Peyer's patch (tissue), 4 donors: ENCODE measurements at regions not wholly inside any gene's neighbourhood (a gene's known extent, or its start where the extent isn't known, plus 50 kb on each side); places are given as distances from the start of the nearest gene placed in this dataset.

Experiments
- DNase-seq, 3 donors: peaks; one replicate each; pipeline ENCODE4 v3.0.0-alpha.2; 2017 to 2019
- H3K27ac ChIP-seq, 4 donors: fragments of 200-600 bp; sonication (generic); one replicate each; pipeline ENCODE4 v1.5.1; 2016 to 2019
- H3K27me3 ChIP-seq, 2 donors: fragments of 200-600 bp; sonication (generic); one replicate each; pipeline ENCODE4 v1.5.1; 2019
- H3K36me3 ChIP-seq, 3 donors: fragments of 200-600 bp; sonication (generic); one replicate each; pipeline ENCODE4 v1.5.1; 2016 to 2019
- H3K4me1 ChIP-seq, 4 donors: fragments of 200-600 bp; sonication (generic); one replicate each; pipeline ENCODE4 v1.5.1; 2016 to 2019
- H3K4me3 ChIP-seq, 4 donors: fragments of 200-600 bp; sonication (generic); 1 replicate in 3 of 4; 2 replicates in 1 of 4; pipeline ENCODE4 v1.5.1; 2016 to 2019; ENCODE audit warnings: mild to moderate bottlenecking in 1 of 4
- H3K9me3 ChIP-seq, 4 donors: fragments of 200-600 bp; sonication (generic); one replicate each; pipeline ENCODE4 v1.5.1; 2016 to 2019; ENCODE audit warnings: mild to moderate bottlenecking in 1 of 4
- POLR2A ChIP-seq, 2 donors: fragments of 450-650 bp; IDR thresholded peaks; one replicate each; pipeline ENCODE4 v1.5.1; 2017; ENCODE audit warnings: antibody characterized with exemption in 2 of 2, mild to moderate bottlenecking in 2 of 2, moderate library complexity in 2 of 2
- TF ChIP-seq, protein P1 (sequence below), 6 experiments: fragments of 450-650 bp in 4 of 6; fragments of 200-600 bp in 2 of 6; sonication (generic) in 1 of 6; IDR thresholded peaks; one replicate each; pipeline ENCODE4 v1.5.1; 2017 to 2019; ENCODE audit warnings: antibody characterized with exemption in 6 of 6, mild to moderate bottlenecking in 3 of 6, moderate library complexity in 1 of 6

DNA sequence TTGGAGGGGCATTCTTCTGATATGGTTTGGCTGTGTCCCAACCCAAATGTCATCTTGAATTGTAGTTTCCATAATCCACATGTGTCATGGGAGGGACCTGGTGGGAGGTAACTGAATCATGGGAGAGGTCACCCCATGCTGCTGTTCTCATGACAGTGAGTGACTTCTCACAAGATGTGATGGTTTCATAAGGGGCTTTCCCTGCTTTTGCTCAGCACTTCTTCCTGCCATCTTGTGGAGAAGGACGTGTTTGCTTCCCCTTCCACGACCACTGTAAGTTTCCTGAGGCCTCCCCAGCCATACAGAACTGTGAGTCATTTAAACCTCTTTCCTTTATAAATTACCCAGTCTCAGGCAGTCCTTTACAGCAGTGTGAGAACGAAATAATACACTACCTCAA is 382.4 kb downstream of the VRK1 start:
- Histone ChIP-seq H3K4me3 (no peak overlapping the region), H3K27me3 (no peaks in the 10 kb centered on the region), H3K36me3 (no peaks in the 10 kb centered on the region), H3K9me3 (no peaks in the 10 kb centered on the region), H3K27ac (no peak overlapping the region), H3K4me1 (no peaks in the 10 kb centered on the region)
- no peak for DNase-seq
- TF ChIP-seq POLR2A (IDR thresholded peaks at IDR 0.05): no peak
- TF ChIP-seq, protein P1, sequence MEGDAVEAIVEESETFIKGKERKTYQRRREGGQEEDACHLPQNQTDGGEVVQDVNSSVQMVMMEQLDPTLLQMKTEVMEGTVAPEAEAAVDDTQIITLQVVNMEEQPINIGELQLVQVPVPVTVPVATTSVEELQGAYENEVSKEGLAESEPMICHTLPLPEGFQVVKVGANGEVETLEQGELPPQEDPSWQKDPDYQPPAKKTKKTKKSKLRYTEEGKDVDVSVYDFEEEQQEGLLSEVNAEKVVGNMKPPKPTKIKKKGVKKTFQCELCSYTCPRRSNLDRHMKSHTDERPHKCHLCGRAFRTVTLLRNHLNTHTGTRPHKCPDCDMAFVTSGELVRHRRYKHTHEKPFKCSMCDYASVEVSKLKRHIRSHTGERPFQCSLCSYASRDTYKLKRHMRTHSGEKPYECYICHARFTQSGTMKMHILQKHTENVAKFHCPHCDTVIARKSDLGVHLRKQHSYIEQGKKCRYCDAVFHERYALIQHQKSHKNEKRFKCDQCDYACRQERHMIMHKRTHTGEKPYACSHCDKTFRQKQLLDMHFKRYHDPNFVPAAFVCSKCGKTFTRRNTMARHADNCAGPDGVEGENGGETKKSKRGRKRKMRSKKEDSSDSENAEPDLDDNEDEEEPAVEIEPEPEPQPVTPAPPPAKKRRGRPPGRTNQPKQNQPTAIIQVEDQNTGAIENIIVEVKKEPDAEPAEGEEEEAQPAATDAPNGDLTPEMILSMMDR (IDR thresholded peaks at IDR 0.05): no peak

DNA sequence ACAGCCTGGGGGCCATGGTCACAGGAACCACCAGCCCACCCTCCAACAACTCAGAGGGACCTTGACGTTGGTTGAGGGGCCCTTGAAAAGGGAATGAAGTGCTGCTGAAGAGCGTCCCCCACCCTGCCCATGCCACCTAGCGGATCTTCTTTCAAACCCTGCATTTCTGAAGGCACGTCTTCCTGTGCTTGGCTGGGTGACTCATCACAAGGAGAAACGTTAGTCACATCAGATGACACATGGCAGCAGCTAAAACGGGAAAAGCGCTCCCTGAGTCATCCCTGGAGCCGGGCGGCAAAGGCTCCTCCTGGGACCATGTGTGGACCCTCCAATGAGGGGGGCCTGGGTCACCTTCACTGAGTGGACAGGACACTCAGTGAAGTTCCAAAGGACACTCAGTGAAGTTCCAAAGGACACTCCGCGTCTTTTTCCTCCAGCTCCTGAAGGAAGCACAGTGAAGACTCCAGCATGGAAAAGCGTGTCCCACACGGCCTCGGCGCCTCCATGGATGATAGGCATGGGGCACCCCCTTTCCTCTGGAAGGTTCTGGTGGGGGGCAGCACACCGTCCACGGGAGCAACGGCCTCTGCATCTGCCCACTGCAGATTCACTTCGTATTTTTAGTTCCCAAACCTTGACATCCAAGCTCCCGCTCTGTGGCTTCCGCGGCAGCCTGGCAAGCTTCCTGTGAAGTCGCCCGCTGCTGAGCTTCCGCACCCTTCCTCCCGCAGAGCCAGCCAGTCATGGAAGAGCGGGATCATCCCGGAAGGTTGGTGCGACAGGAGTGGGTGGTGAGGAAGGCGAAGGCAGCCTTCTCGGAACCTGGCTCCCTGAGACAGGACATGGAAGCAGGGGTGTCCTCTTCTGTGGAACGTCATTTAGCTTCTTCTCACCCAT is 383.4 kb downstream of the VRK1 start:
- no peak for DNase-seq
- Histone ChIP-seq H3K27me3 (no peaks in the 10 kb centered on the region), H3K27ac (no peak overlapping the region), H3K4me3 (no peak overlapping the region), H3K9me3 (no peaks in the 10 kb centered on the region), H3K36me3 (no peaks in the 10 kb centered on the region), H3K4me1 (no peaks in the 10 kb centered on the region)
- TF ChIP-seq, protein P1 (IDR thresholded peaks at IDR 0.05): no peak
- no peak for TF ChIP-seq POLR2A (IDR thresholded peaks at IDR 0.05)

DNA sequence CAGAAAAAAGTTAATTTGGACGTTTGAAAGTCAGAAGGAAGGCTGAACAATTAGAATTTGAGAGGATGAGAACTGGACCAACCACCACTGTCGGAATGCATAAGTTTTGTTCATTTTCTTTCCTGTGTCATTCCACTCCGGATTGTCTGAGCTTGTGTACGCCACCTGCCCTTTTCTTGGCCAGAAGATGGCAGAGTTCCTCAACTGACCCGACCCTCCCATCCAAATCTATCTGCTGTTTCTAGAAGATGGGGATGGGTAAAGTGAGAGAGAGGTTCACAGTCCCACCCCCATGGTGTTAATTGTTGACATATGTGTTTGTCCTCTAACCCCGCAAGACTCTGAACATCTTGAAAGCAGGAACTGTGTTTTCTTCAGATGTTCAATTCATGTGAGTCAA is 388.0 kb downstream of the VRK1 start:
- H3K9me3 ChIP-seq: no peaks in the 10 kb centered on the region
- H3K27ac ChIP-seq: no peak overlapping the region
- H3K27me3 ChIP-seq: no peaks in the 10 kb centered on the region
- no peak overlapping the region for H3K4me3 ChIP-seq
- DNase-seq: no peak
- H3K36me3 ChIP-seq: no peaks in the 10 kb centered on the region
- H3K4me1 ChIP-seq: no peaks in the 10 kb centered on the region
- TF ChIP-seq, protein P1 (IDR thresholded peaks at IDR 0.05): peak in 1 of 6 experiments; percentile 20
- no peak for TF ChIP-seq POLR2A (IDR thresholded peaks at IDR 0.05)

DNA sequence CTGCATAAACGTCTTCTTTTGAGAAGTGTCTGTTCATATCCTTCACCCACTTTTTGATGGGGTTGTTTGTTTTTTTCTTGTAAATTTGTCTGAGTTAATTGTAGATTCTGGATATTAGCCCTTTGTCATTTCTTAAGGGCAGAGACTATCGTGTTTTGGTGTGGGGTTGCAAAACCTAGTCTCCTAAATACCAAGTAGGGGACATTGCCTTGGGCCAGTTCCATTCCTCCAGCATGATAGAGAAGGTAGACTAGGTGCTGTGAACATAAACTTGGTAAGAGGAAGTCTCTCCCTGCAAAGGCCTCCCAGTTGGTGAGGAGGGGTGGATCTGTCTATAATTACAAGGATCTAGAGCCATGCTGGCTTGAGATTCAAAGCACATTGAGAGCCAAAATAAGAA is 390.7 kb downstream of the VRK1 start:
- no peaks in the 10 kb centered on the region for H3K4me1 ChIP-seq
- H3K36me3 ChIP-seq: no peaks in the 10 kb centered on the region
- H3K4me3 ChIP-seq: no peak overlapping the region
- no peak for DNase-seq
- H3K27ac ChIP-seq: no peak overlapping the region
- no peaks in the 10 kb centered on the region for H3K27me3 ChIP-seq
- no peaks in the 10 kb centered on the region for H3K9me3 ChIP-seq
- TF ChIP-seq POLR2A (IDR thresholded peaks at IDR 0.05): no peak
- TF ChIP-seq, protein P1 (IDR thresholded peaks at IDR 0.05): no peak

DNA sequence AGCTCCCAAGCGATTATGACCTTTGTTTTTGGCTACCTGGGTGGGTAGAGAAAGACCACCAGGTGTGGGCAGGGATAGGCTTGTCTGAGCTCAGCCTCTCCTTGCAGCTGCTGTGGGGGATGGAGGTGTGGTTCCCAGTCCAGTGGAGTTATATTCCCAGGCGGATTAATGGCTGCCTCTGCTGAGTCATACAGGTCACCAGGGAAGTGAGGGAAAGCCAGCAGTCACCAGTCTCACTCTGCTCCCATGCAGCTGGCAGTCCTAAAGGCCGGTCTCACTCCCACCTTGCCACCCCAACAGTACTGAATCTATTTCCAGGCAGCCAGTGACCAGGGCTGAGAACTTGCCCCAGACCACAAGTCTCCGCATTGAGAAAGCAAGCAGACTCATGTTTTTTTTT is 399.2 kb downstream of the VRK1 start:
- Histone ChIP-seq H3K27ac (no peak overlapping the region), H3K4me3 (no peak overlapping the region), H3K36me3 (no peaks in the 10 kb centered on the region)

More for the DNA sequence above, 399.2 kb downstream of the VRK1 start:
- DNase-seq: no peak
- Histone ChIP-seq H3K4me1 (no peaks in the 10 kb centered on the region), H3K9me3 (no peaks in the 10 kb centered on the region), H3K27me3 (no peaks in the 10 kb centered on the region)
- TF ChIP-seq, protein P1 (IDR thresholded peaks at IDR 0.05): no peak
- TF ChIP-seq POLR2A (IDR thresholded peaks at IDR 0.05): no peak
